ENCODE measurements at regions not wholly inside any gene's neighbourhood (a gene's known extent, or its start where the extent isn't known, plus 50 kb on each side); places are given as distances from the start of the nearest gene placed in this dataset.
"Not testable (repeated sequence)": the region's sequence is repeated elsewhere in the genome, so short reads cannot be mapped to it uniquely, and the experiment has no call there.

- DNase-seq (ENCODE audit: low read depth) = no peak
- H3K4me3 ChIP-seq (ENCODE audit: control insufficient read depth, low read depth, low read length) = no peak overlapping the region
- TF ChIP-seq, protein P1, sequence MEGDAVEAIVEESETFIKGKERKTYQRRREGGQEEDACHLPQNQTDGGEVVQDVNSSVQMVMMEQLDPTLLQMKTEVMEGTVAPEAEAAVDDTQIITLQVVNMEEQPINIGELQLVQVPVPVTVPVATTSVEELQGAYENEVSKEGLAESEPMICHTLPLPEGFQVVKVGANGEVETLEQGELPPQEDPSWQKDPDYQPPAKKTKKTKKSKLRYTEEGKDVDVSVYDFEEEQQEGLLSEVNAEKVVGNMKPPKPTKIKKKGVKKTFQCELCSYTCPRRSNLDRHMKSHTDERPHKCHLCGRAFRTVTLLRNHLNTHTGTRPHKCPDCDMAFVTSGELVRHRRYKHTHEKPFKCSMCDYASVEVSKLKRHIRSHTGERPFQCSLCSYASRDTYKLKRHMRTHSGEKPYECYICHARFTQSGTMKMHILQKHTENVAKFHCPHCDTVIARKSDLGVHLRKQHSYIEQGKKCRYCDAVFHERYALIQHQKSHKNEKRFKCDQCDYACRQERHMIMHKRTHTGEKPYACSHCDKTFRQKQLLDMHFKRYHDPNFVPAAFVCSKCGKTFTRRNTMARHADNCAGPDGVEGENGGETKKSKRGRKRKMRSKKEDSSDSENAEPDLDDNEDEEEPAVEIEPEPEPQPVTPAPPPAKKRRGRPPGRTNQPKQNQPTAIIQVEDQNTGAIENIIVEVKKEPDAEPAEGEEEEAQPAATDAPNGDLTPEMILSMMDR (IDR thresholded peaks at IDR 0.05; ENCODE audit: control insufficient read depth, insufficient read depth, low read depth, low read length, missing control alignments) = no peak
These were observed 114.0 kb upstream of the C2CD4B start for GRCh38 chr15:62279041-62279440.

DNA sequence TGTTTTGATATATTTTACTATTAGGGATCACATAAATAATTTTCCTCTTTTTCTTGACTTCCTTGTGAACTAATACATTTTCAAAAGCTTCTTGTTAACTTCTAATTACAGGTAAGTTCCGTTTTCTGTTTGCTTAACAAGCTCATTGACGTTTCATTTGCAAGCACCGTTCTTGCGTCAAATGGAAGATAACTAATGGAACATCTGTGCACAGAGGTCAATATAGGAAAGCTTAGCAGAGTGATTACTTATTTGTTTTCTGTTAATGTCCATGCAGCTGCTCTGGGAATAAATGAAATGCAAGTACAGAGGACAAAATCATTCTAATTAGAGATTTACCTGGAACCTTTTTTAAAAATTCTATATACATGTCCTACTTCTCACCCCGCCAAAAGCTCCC lies 115.5 kb upstream of the C2CD4B start:
- TF ChIP-seq, protein P1 (IDR thresholded peaks at IDR 0.05; ENCODE audit: control insufficient read depth, insufficient read depth, low read depth, low read length, missing control alignments) = no peak
- no peak for DNase-seq (ENCODE audit: low read depth)
- no peak overlapping the region for H3K4me3 ChIP-seq (ENCODE audit: control insufficient read depth, low read depth, low read length)

- not testable (repeated sequence) for H3K4me3 ChIP-seq (ENCODE audit: control insufficient read depth, low read depth, low read length); DNase-seq (ENCODE audit: low read depth)
These were observed 116.7 kb upstream of the C2CD4B start for GRCh38 chr15:62281801-62282200.

GRCh38 chr15:62287066-62287857 lies 122.2 kb upstream of the C2CD4B start:
- no peak overlapping the region for H3K4me3 ChIP-seq (ENCODE audit: control insufficient read depth, low read depth, low read length)
- no peak for DNase-seq (ENCODE audit: low read depth)
- TF ChIP-seq, protein P1 (IDR thresholded peaks at IDR 0.05; ENCODE audit: control insufficient read depth, insufficient read depth, low read depth, low read length, missing control alignments) = no peak

DNA sequence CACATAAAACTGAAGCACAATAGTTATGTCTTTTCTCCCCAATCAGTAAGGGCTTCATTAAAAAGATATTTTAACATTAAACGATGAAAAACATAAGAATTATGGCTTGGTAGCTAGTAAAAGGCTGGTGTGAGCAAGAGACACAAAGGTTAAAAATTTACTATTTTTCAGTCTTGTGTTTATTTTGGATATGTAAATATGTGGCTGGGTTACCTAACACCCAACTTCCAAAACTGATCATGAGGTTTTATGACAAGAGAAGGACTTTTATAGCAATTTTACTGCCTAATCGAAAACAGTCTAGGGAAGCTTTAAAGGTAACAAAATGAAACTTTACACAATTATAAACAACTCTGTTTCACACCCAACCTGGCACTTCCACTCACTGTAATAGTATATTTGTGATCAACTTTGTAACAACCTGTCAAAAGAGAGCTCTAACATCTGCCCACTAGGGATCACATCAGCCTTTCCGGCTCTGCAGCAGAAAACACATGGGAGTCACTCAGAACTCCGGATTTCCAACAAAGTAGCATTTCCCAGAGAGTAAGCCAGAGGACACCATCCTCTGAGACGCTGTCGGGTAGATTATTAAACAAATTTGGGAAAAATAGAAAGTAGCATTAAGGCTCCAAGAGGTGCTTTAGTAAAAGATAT lies 123.4 kb upstream of the C2CD4B start:
- DNase-seq (ENCODE audit: low read depth) = no peak
- H3K4me3 ChIP-seq (ENCODE audit: control insufficient read depth, low read depth, low read length) = no peak overlapping the region
- TF ChIP-seq, protein P1 (IDR thresholded peaks at IDR 0.05; ENCODE audit: control insufficient read depth, insufficient read depth, low read depth, low read length, missing control alignments) = no peak

- H3K4me3 ChIP-seq (ENCODE audit: control insufficient read depth, low read depth, low read length) = no peak overlapping the region
- DNase-seq (ENCODE audit: low read depth) = no peak
- TF ChIP-seq, protein P1 (IDR thresholded peaks at IDR 0.05; ENCODE audit: control insufficient read depth, insufficient read depth, low read depth, low read length, missing control alignments) = no peak
These were observed 126.2 kb upstream of the C2CD4B start for GRCh38 chr15:62291262-62291661.

DNA sequence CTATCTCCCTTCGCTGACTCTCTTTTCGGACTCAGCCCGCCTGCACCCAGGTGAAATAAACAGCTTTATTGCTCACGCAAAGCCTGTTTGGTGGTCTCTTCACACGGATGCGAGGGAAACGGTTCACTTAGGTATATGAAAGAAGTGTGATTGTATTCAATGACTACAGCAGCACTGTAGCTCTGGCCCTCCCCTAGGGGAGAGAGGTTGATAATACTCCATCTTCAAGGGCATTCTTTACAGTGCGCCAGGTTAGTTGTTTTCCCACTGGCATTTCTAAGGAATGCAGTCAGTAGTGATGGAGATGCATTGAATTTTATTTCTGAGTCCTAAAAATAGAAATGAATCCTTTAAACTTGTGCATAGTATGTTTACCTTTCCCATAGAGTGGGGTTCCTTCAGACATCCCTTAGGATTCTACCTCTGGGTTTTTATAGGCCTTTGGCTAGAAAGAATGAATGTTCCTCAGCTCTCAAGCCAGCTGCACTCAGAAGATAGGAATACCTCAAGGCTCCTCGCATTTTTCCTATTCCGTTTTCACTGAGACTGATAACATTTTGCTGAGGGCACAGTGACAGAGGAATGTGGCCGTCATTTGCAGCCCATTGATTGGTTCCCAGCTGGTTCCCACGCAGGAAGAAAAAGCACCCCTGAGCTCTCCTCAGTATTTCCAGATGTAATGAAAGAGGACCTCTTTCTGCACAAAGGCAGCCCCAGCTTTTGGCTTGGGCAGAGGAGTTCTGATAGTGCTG lies 131.8 kb upstream of the C2CD4B start:
- TF ChIP-seq, protein P1 (IDR thresholded peaks at IDR 0.05; ENCODE audit: control insufficient read depth, insufficient read depth, low read depth, low read length, missing control alignments) = no peak
- DNase-seq (ENCODE audit: low read depth) = no peak
- no peak overlapping the region for H3K4me3 ChIP-seq (ENCODE audit: control insufficient read depth, low read depth, low read length)

Data from AG09309 (cell line).